ENCODE measurements at regions not wholly inside any gene's neighbourhood (a gene's known extent, or its start where the extent isn't known, plus 50 kb on each side); places are given as distances from the start of the nearest gene placed in this dataset.

- no peak for TF ChIP-seq POLR2A (IDR thresholded peaks at IDR 0.05)
- TF ChIP-seq, protein P1, sequence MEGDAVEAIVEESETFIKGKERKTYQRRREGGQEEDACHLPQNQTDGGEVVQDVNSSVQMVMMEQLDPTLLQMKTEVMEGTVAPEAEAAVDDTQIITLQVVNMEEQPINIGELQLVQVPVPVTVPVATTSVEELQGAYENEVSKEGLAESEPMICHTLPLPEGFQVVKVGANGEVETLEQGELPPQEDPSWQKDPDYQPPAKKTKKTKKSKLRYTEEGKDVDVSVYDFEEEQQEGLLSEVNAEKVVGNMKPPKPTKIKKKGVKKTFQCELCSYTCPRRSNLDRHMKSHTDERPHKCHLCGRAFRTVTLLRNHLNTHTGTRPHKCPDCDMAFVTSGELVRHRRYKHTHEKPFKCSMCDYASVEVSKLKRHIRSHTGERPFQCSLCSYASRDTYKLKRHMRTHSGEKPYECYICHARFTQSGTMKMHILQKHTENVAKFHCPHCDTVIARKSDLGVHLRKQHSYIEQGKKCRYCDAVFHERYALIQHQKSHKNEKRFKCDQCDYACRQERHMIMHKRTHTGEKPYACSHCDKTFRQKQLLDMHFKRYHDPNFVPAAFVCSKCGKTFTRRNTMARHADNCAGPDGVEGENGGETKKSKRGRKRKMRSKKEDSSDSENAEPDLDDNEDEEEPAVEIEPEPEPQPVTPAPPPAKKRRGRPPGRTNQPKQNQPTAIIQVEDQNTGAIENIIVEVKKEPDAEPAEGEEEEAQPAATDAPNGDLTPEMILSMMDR (IDR thresholded peaks at IDR 0.05): no peak
- no peak for TF ChIP-seq POLR2AphosphoS5 (IDR thresholded peaks at IDR 0.05)
- no peak for TF ChIP-seq EP300 (IDR thresholded peaks at IDR 0.05)
These were observed 274.4 kb upstream of the ROBO2 start for GRCh38 chr3:76765511-76765910.

Measured in stomach (tissue), 4 donors.